CD4-positive, alpha-beta T cell treated with Interleukin-17A for 4 hours (primary cell): ENCODE measurements at regions not wholly inside any gene's neighbourhood (a gene's known extent, or its start where the extent isn't known, plus 50 kb on each side); places are given as distances from the start of the nearest gene placed in this dataset.

ENCODE experiments used
- DNase-seq: peaks from one replicate; pipeline ENCODE4 v3.0.0-alpha.2; 2020; ENCODE audit warnings: mixed read lengths

- no peak for DNase-seq
Measured at GRCh38 chr15:39193611-39194010, 387.3 kb upstream of the THBS1 start.

GRCh38 chr15:39194106-39194830 lies 386.6 kb upstream of the THBS1 start:
- no peak for DNase-seq

GRCh38 chr15:39195961-39196486 lies 384.9 kb upstream of the THBS1 start:
- no peak for DNase-seq

GRCh38 chr15:39198044-39199000 lies 382.6 kb upstream of the THBS1 start:
- DNase-seq, result no peak

- no peak for DNase-seq
Measured at GRCh38 chr15:39199076-39199475, 381.8 kb upstream of the THBS1 start.

GRCh38 chr15:39200586-39200985 lies 380.3 kb upstream of the THBS1 start:
- no peak for DNase-seq

GRCh38 chr15:39202641-39203040 lies 378.2 kb upstream of the THBS1 start:
- DNase-seq, result no peak

GRCh38 chr15:39204031-39204430 lies 376.8 kb upstream of the THBS1 start:
- DNase-seq, result no peak

GRCh38 chr15:39205081-39205480 lies 375.8 kb upstream of the THBS1 start:
- DNase-seq, result no peak

GRCh38 chr15:39205506-39206371 lies 375.1 kb upstream of the THBS1 start:
- no peak for DNase-seq

- DNase-seq, result no peak
Measured at GRCh38 chr15:39207532-39208115, 373.3 kb upstream of the THBS1 start.

- no peak for DNase-seq
Measured at GRCh38 chr15:39208187-39208586, 372.7 kb upstream of the THBS1 start.

- DNase-seq, result no peak
Measured at GRCh38 chr15:39209548-39210211, 371.2 kb upstream of the THBS1 start.

GRCh38 chr15:39211108-39211979 lies 369.5 kb upstream of the THBS1 start:
- no peak for DNase-seq

GRCh38 chr15:39213385-39213840 lies 367.5 kb upstream of the THBS1 start:
- DNase-seq, result no peak

- DNase-seq, result no peak
Measured at GRCh38 chr15:39215015-39215414, 365.9 kb upstream of the THBS1 start.

GRCh38 chr15:39216816-39217215 lies 364.1 kb upstream of the THBS1 start:
- no peak for DNase-seq

- DNase-seq, result no peak
Measured at GRCh38 chr15:39219608-39220007, 361.3 kb upstream of the THBS1 start.

GRCh38 chr15:39226169-39226937 lies 354.5 kb upstream of the THBS1 start:
- no peak for DNase-seq

GRCh38 chr15:39227001-39227400 lies 353.9 kb upstream of the THBS1 start:
- DNase-seq, result no peak
